ENCODE measurements at regions not wholly inside any gene's neighbourhood (a gene's known extent, or its start where the extent isn't known, plus 50 kb on each side); places are given as distances from the start of the nearest gene placed in this dataset.

GRCh38 chr7:17489961-17490360 lies 191.5 kb downstream of the AHR start:
- TF ChIP-seq, protein P1, sequence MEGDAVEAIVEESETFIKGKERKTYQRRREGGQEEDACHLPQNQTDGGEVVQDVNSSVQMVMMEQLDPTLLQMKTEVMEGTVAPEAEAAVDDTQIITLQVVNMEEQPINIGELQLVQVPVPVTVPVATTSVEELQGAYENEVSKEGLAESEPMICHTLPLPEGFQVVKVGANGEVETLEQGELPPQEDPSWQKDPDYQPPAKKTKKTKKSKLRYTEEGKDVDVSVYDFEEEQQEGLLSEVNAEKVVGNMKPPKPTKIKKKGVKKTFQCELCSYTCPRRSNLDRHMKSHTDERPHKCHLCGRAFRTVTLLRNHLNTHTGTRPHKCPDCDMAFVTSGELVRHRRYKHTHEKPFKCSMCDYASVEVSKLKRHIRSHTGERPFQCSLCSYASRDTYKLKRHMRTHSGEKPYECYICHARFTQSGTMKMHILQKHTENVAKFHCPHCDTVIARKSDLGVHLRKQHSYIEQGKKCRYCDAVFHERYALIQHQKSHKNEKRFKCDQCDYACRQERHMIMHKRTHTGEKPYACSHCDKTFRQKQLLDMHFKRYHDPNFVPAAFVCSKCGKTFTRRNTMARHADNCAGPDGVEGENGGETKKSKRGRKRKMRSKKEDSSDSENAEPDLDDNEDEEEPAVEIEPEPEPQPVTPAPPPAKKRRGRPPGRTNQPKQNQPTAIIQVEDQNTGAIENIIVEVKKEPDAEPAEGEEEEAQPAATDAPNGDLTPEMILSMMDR (IDR thresholded peaks at IDR 0.05) = no peak
- TF ChIP-seq POLR2A (IDR thresholded peaks at IDR 0.05) = no peak

Measured in right lobe of liver (tissue), 4 donors.